Hepatocyte (in vitro differentiated cells): ENCODE measurements at regions not wholly inside any gene's neighbourhood (a gene's known extent, or its start where the extent isn't known, plus 50 kb on each side); places are given as distances from the start of the nearest gene placed in this dataset.

Experiments used
- DNase-seq: peaks from one replicate; pipeline ENCODE4 v3.0.0-alpha.2; 2016; ENCODE audit warnings: low spot score
- H2AFZ ChIP-seq: fragments of 200-600 bp; sonication (generic); 2 replicates; pipeline ENCODE4 v1.6.0; 2016; ENCODE audit warnings: antibody characterized with exemption, mild to moderate bottlenecking
- H3K27ac ChIP-seq: fragments of 200-600 bp; sonication (generic); 2 replicates; pipeline ENCODE4 v1.5.1; 2016; ENCODE audit warnings: mild to moderate bottlenecking
- H3K27me3 ChIP-seq: fragments of 200-600 bp; sonication (generic); 2 replicates; pipeline ENCODE4 v1.6.1; 2016
- H3K36me3 ChIP-seq: fragments of 200-600 bp; sonication (generic); replicated peaks from 2 replicates; pipeline ENCODE4 v1.5.1; 2016; ENCODE audit warnings: low read depth; ENCODE audit not compliant: insufficient read depth
- H3K4me1 ChIP-seq: fragments of 200-600 bp; sonication (generic); 2 replicates; pipeline ENCODE4 v1.5.1; 2016; ENCODE audit warnings: mild to moderate bottlenecking, moderate library complexity; ENCODE audit not compliant: insufficient read depth
- H3K4me2 ChIP-seq: fragments of 200-600 bp; sonication (generic); 2 replicates; pipeline ENCODE4 v1.6.0; 2016
- H3K4me3 ChIP-seq: fragments of 200-600 bp; sonication (generic); 2 replicates; pipeline ENCODE4 v1.5.1; 2016; ENCODE audit warnings: mild to moderate bottlenecking
- H3K79me2 ChIP-seq: fragments of 200-600 bp; sonication (generic); 2 replicates; pipeline ENCODE4 v1.6.0; 2017; ENCODE audit warnings: mild to moderate bottlenecking
- H3K9me2 ChIP-seq: fragments of 200-600 bp; sonication (generic); replicated peaks from 2 replicates; pipeline ENCODE4 v1.6.0; 2017; ENCODE audit warnings: mild to moderate bottlenecking; ENCODE audit not compliant: insufficient read depth
- H3K9me3 ChIP-seq: fragments of 200-600 bp; sonication (generic); 2 replicates; pipeline ENCODE4 v1.5.1; 2016; ENCODE audit warnings: low read depth, mild to moderate bottlenecking
- H4K20me1 ChIP-seq: fragments of 200-600 bp; sonication (generic); 2 replicates; pipeline ENCODE4 v1.6.0; 2016; ENCODE audit warnings: mild to moderate bottlenecking; ENCODE audit not compliant: insufficient read depth, poor library complexity, severe bottlenecking
- CTCF ChIP-seq: fragments of 200-600 bp; sonication (generic); IDR thresholded peaks from 2 replicates; pipeline ENCODE4 v1.5.1; 2016; ENCODE audit warnings: antibody characterized with exemption, mild to moderate bottlenecking; ENCODE audit not compliant: poor library complexity
- EZH2 ChIP-seq: fragments of 200-600 bp; sonication (generic); IDR thresholded peaks from 2 replicates; pipeline ENCODE4 v1.6.1; 2016; ENCODE audit warnings: antibody characterized with exemption, mild to moderate bottlenecking, borderline replicate concordance
- EZH2phosphoT487 ChIP-seq: fragments of 200-600 bp; sonication (generic); IDR thresholded peaks from one replicate; pipeline ENCODE4 v1.6.1; 2018; ENCODE audit warnings: antibody characterized with exemption, mild to moderate bottlenecking, low read depth, moderate library complexity; ENCODE audit not compliant: unreplicated experiment, severe bottlenecking
- WGBS: methylation state at CpG from one replicate; pipeline ENCODE4 v1.1.6; 2016; ENCODE audit warnings: low lambda C conversion rate; ENCODE audit errors: missing lambda C conversion rate; 5-methylcytosine and 5-hydroxymethylcytosine counted together

- Histone ChIP-seq H4K20me1 (no peaks in the 10 kb centered on the region), H3K79me2 (no peaks in the 10 kb centered on the region), H3K4me1 (no peaks in the 10 kb centered on the region), H3K36me3 (no peaks in the 10 kb centered on the region), H3K4me3 (no peak overlapping the region), H3K4me2 (no peak overlapping the region), H3K9me2 (no peaks in the 10 kb centered on the region), H3K27me3 (no peaks in the 10 kb centered on the region), H2AFZ (no peak overlapping the region), H3K27ac (no peak overlapping the region), H3K9me3 (no peaks in the 10 kb centered on the region)
- TF ChIP-seq CTCF (no peak), EZH2phosphoT487 (no peak), EZH2 (no peak)
- 95% methylated on average over 2 of the region's 2 CpGs for WGBS
- DNase-seq, result no peak
These were observed 1702.5 kb upstream of the RAG2 start for GRCh38 chr11:38300570-38300969.

- no peaks in the 10 kb centered on the region for H3K9me2 ChIP-seq
- no peaks in the 10 kb centered on the region for H3K27me3 ChIP-seq
- no peak overlapping the region for H3K4me3 ChIP-seq
- no peaks in the 10 kb centered on the region for H4K20me1 ChIP-seq
- TF ChIP-seq EZH2, result no peak
- no peak for TF ChIP-seq CTCF
- no peak for TF ChIP-seq EZH2phosphoT487
- H2AFZ ChIP-seq, result no peak overlapping the region
- no peaks in the 10 kb centered on the region for H3K36me3 ChIP-seq
- no peaks in the 10 kb centered on the region for H3K9me3 ChIP-seq
- 99% methylated on average over 18 of the region's 33 CpGs for WGBS
- no peaks in the 10 kb centered on the region for H3K4me1 ChIP-seq
- H3K4me2 ChIP-seq, result no peak overlapping the region
- no peak overlapping the region for H3K27ac ChIP-seq
- no peak for DNase-seq
- H3K79me2 ChIP-seq, result no peaks in the 10 kb centered on the region
These were observed 1698.3 kb upstream of the RAG2 start for GRCh38 chr11:38296211-38296776.

DNA sequence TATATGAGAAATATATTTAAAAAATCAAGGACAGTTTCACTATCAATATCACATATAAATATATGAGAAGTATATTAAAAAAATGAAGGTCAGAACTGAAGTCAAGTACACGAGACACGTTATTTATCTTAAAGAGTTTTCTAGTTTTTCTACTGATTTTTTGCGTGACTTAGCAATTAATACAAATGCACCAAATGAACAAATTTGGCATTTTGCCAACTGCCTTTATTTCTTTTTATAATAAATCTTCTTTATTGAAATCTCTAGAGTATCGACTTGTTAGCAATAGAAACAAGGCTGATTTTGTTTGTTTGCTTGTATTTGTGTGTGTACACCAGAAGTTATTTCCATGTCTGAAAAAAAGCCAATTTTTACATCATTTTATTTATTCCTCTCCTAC, 1684.7 kb upstream of the RAG2 start:
- Histone ChIP-seq H3K36me3 (no peaks in the 10 kb centered on the region), H3K9me2 (no peaks in the 10 kb centered on the region), H3K27me3 (no peaks in the 10 kb centered on the region), H2AFZ (no peak overlapping the region), H4K20me1 (no peaks in the 10 kb centered on the region), H3K79me2 (no peaks in the 10 kb centered on the region), H3K9me3 (no peaks in the 10 kb centered on the region), H3K27ac (no peak overlapping the region), H3K4me2 (no peak overlapping the region), H3K4me3 (no peak overlapping the region), H3K4me1 (no peaks in the 10 kb centered on the region)
- TF ChIP-seq EZH2phosphoT487 (no peak), CTCF (no peak), EZH2 (no peak)
- DNase-seq, result no peak
- 97% methylated on average over 4 of the region's 4 CpGs for WGBS
